ENCODE measurements at regions not wholly inside any gene's neighbourhood (a gene's known extent, or its start where the extent isn't known, plus 50 kb on each side); places are given as distances from the start of the nearest gene placed in this dataset.
"Not testable (repeated sequence)": the region's sequence is repeated elsewhere in the genome, so short reads cannot be mapped to it uniquely, and the experiment has no call there.

GRCh38 chr20:48401359-48401758, 426.4 kb downstream of the PREX1 start:
- Histone ChIP-seq H3K4me1 (peaks cover 36% of the 10 kb centered on the region), H3K9me3 (no peaks in the 10 kb centered on the region), H3K36me3 (ENCODE audit: control insufficient read depth, insufficient read depth, low read length) (no peaks in the 10 kb centered on the region), H3K4me3 (ENCODE audit: low read depth, low read length) (no peak overlapping the region), H3K27me3 (replicated peaks; ENCODE audit: control insufficient read depth, insufficient read depth, low read length) (no peaks in the 10 kb centered on the region)
- intact Hi-C loops (cut with micrococcal nuclease; ENCODE audit: unreplicated experiment): no loop called here
- no TSS peak for BruUV-seq (replicated peaks)
- ChIA-PET POLR2A (no interaction called here), CTCF (no interaction called here)
- no peaks in the 10 kb centered on the region for H3K9me3 Mint-ChIP-seq (ENCODE audit: unreplicated experiment)
- H3K4me1 Mint-ChIP-seq (ENCODE audit: low read depth, unreplicated experiment): peaks cover 17% of the 10 kb centered on the region
- peak overlapping the region; percentile 91 for H3K27ac Mint-ChIP-seq (ENCODE audit: unreplicated experiment)
- no peaks in the 10 kb centered on the region for H3K27me3 Mint-ChIP-seq (ENCODE audit: insufficient read depth, unreplicated experiment)
- H3K36me3 Mint-ChIP-seq (ENCODE audit: insufficient read depth, unreplicated experiment): no peaks in the 10 kb centered on the region
- TF ChIP-seq CTCF (IDR thresholded peaks at IDR 0.05; ENCODE audit: insufficient read depth in 1 of 2, low read depth in 1 of 2, low read length in 1 of 2, severe bottlenecking in 1 of 2, unreplicated experiment in 1 of 2): no peak
- DNase-seq: no peak
- no peak overlapping the region for H3K4me3 Mint-ChIP-seq (ENCODE audit: unreplicated experiment)

- H3K36me3 Mint-ChIP-seq (ENCODE audit: insufficient read depth, unreplicated experiment): no peaks in the 10 kb centered on the region
- POLR2A ChIA-PET: no interaction called here
- CTCF ChIA-PET: interaction anchor here (0.5 to 3.9 kb wide), 6 partner anchors 21 to 987 kb away, joined by 4 to 42 read pairs (median 4); no protein-coding TSS in a partner anchor
- no peak for TF ChIP-seq CTCF (IDR thresholded peaks at IDR 0.05; ENCODE audit: insufficient read depth in 1 of 2, low read depth in 1 of 2, low read length in 1 of 2, severe bottlenecking in 1 of 2, unreplicated experiment in 1 of 2)
- intact Hi-C loops (cut with micrococcal nuclease; ENCODE audit: unreplicated experiment): no loop called here
- Histone ChIP-seq H3K27me3 (replicated peaks; ENCODE audit: control insufficient read depth, insufficient read depth, low read length) (no peaks in the 10 kb centered on the region), H3K4me1 (peaks cover 49% of the 10 kb centered on the region), H3K4me3 (ENCODE audit: low read depth, low read length) (no peak overlapping the region), H3K36me3 (ENCODE audit: control insufficient read depth, insufficient read depth, low read length) (no peaks in the 10 kb centered on the region), H3K9me3 (no peaks in the 10 kb centered on the region)
- H3K4me3 Mint-ChIP-seq (ENCODE audit: unreplicated experiment): no peak overlapping the region
- BruUV-seq (replicated peaks): no TSS peak
- peaks cover 30% of the 10 kb centered on the region for H3K4me1 Mint-ChIP-seq (ENCODE audit: low read depth, unreplicated experiment)
- no peaks in the 10 kb centered on the region for H3K27me3 Mint-ChIP-seq (ENCODE audit: insufficient read depth, unreplicated experiment)
- peak overlapping the region; percentile 91 for H3K27ac Mint-ChIP-seq (ENCODE audit: unreplicated experiment)
- DNase-seq: peak in 1 of 2 experiments; percentile 30
- peaks cover under 1% of the 10 kb centered on the region for H3K9me3 Mint-ChIP-seq (ENCODE audit: unreplicated experiment)
These were observed 427.8 kb downstream of the PREX1 start for GRCh38 chr20:48400009-48400408.

- ChIA-PET POLR2A (interaction anchor here (0.6 to 1.0 kb wide), 4 partner anchors 37 to 1518 kb away, joined by 3 to 10 read pairs (median 4); no protein-coding TSS in a partner anchor), CTCF (interaction anchor here (0.6 to 3.9 kb wide), 12 partner anchors 10 to 613 kb away, joined by 3 to 42 read pairs (median 4); no protein-coding TSS in a partner anchor)
- intact Hi-C loops (cut with micrococcal nuclease; ENCODE audit: unreplicated experiment): loop anchor here (1.0 kb wide), 1 partner anchor 103 kb away; no protein-coding TSS in a partner anchor
- H3K36me3 ChIP-seq (ENCODE audit: control insufficient read depth, insufficient read depth, low read length): no peaks in the 10 kb centered on the region
- H3K9me3 Mint-ChIP-seq (ENCODE audit: unreplicated experiment): peaks cover 13% of the 10 kb centered on the region
- peak overlapping the region; percentile 91 for H3K27ac Mint-ChIP-seq (ENCODE audit: unreplicated experiment)
- H3K27me3 ChIP-seq (replicated peaks; ENCODE audit: control insufficient read depth, insufficient read depth, low read length): no peaks in the 10 kb centered on the region
- H3K4me1 Mint-ChIP-seq (ENCODE audit: low read depth, unreplicated experiment): peaks cover 40% of the 10 kb centered on the region
- BruUV-seq (replicated peaks): no TSS peak
- no peak overlapping the region for H3K4me3 ChIP-seq (ENCODE audit: low read depth, low read length)
- H3K4me3 Mint-ChIP-seq (ENCODE audit: unreplicated experiment): peak overlapping the region; percentile 7
- no peak for TF ChIP-seq CTCF (IDR thresholded peaks at IDR 0.05; ENCODE audit: insufficient read depth in 1 of 2, low read depth in 1 of 2, low read length in 1 of 2, severe bottlenecking in 1 of 2, unreplicated experiment in 1 of 2)
- H3K36me3 Mint-ChIP-seq (ENCODE audit: insufficient read depth, unreplicated experiment): no peaks in the 10 kb centered on the region
- no peaks in the 10 kb centered on the region for H3K9me3 ChIP-seq
- H3K4me1 ChIP-seq: peaks cover 54% of the 10 kb centered on the region
- DNase-seq: peak; percentile 91 to 97
- no peaks in the 10 kb centered on the region for H3K27me3 Mint-ChIP-seq (ENCODE audit: insufficient read depth, unreplicated experiment)
These were observed 429.0 kb downstream of the PREX1 start for GRCh38 chr20:48398506-48399449.

GRCh38 chr20:48396981-48397861, 430.6 kb downstream of the PREX1 start:
- H3K27me3 ChIP-seq (replicated peaks; ENCODE audit: control insufficient read depth, insufficient read depth, low read length); H3K27ac Mint-ChIP-seq (ENCODE audit: unreplicated experiment); intact Hi-C loops (cut with micrococcal nuclease; ENCODE audit: unreplicated experiment); H3K4me3 Mint-ChIP-seq (ENCODE audit: unreplicated experiment); POLR2A ChIA-PET; H3K4me3 ChIP-seq (ENCODE audit: low read depth, low read length); DNase-seq; H3K36me3 Mint-ChIP-seq (ENCODE audit: insufficient read depth, unreplicated experiment); H3K27me3 Mint-ChIP-seq (ENCODE audit: insufficient read depth, unreplicated experiment); H3K36me3 ChIP-seq (ENCODE audit: control insufficient read depth, insufficient read depth, low read length); BruUV-seq (replicated peaks): not testable (repeated sequence)
- peaks cover 54% of the 10 kb centered on the region for H3K4me1 ChIP-seq
- CTCF ChIA-PET: interaction anchor here (3.9 kb wide), 1 partner anchor 223 kb away, joined by 42 read pairs; no protein-coding TSS in a partner anchor
- Mint-ChIP-seq H3K9me3 (ENCODE audit: unreplicated experiment) (peaks cover 17% of the 10 kb centered on the region), H3K4me1 (ENCODE audit: low read depth, unreplicated experiment) (peaks cover 40% of the 10 kb centered on the region)
- H3K9me3 ChIP-seq: peaks cover 14% of the 10 kb centered on the region

Data from Caco-2 (cell line).